Gastrocnemius medialis (tissue), 4 donors: ENCODE measurements at regions not wholly inside any gene's neighbourhood (a gene's known extent, or its start where the extent isn't known, plus 50 kb on each side); places are given as distances from the start of the nearest gene placed in this dataset.

Experiments used
- ATAC-seq, 2 donors: fragments of 150-250 bp; one replicate each; pipeline ENCODE4 v1.9.1; 2016
- DNase-seq, 2 donors: peaks; one replicate each; pipeline ENCODE4 v3.0.0-alpha.2; 2019
- H3K27ac ChIP-seq, 4 donors: fragments of 200-600 bp; sonication (generic); 1 replicate in 1 of 4; 2 replicates in 3 of 4; pipeline ENCODE4 v1.5.1; 2016 to 2018; ENCODE audit warnings: mild to moderate bottlenecking in 2 of 4, moderate library complexity in 1 of 4
- H3K27me3 ChIP-seq, 3 donors: fragments of 200-600 bp; sonication (generic) in 2 of 3; 1 replicate in 1 of 3; 2 replicates in 2 of 3; pipeline versions ENCODE4 v1.5.1 to v1.6.0; 2016 to 2019; ENCODE audit warnings: mild to moderate bottlenecking in 1 of 3, moderate library complexity in 1 of 3
- H3K36me3 ChIP-seq, 2 donors: fragments of 200-600 bp; sonication (generic) in 1 of 2; one replicate each; pipeline ENCODE4 v1.5.1; 2017 to 2018
- H3K4me1 ChIP-seq, 2 donors: fragments of 200-600 bp; sonication (generic) in 1 of 2; one replicate each; pipeline ENCODE4 v1.5.1; 2016 to 2017; ENCODE audit warnings: mild to moderate bottlenecking in 2 of 2
- H3K4me3 ChIP-seq, 4 donors: fragments of 200-600 bp; sonication (generic) in 3 of 4; 1 replicate in 1 of 4; 2 replicates in 3 of 4; pipeline ENCODE4 v1.5.1; 2016 to 2019; ENCODE audit warnings: mild to moderate bottlenecking in 2 of 4
- H3K9me3 ChIP-seq, 3 donors: fragments of 200-600 bp; sonication (generic) in 2 of 3; 1 replicate in 1 of 3; 2 replicates in 2 of 3; pipeline ENCODE4 v1.5.1; 2016 to 2019
- CTCF ChIP-seq, 5 experiments: fragments of 450-650 bp in 3 of 5; fragments of 200-600 bp in 2 of 5; sonication (generic) in 2 of 5; IDR thresholded peaks in 4 of 5; conservative IDR thresholded peaks in 1 of 5; 1 replicate in 4 of 5; 2 replicates in 1 of 5; pipeline ENCODE4 v1.5.1; 2016 to 2019; ENCODE audit warnings: antibody characterized with exemption in 5 of 5, mild to moderate bottlenecking in 3 of 5, moderate library complexity in 3 of 5
- POLR2A ChIP-seq, 2 donors: fragments of 450-650 bp; IDR thresholded peaks; one replicate each; pipeline ENCODE4 v1.6.1; 2017; ENCODE audit warnings: antibody characterized with exemption in 2 of 2, mild to moderate bottlenecking in 2 of 2, moderate library complexity in 2 of 2
- in situ Hi-C, 4 donors: fragments of 200-750 bp; cut with MboI; loops; one replicate each; pipeline versions ENCODE4 v1.15.0 to v1.8.0; 2017; ENCODE audit warnings: low sequenced_read_pairs in 4 of 4
- intact Hi-C: fragments of 100-400 bp; cut with DNase I; formaldehyde crosslinking; loops from one replicate; pipeline ENCODE4 v1.15.1; 2023; ENCODE audit warnings: low total_unique reads

- ATAC-seq (no peak), DNase-seq (no peak)
- intact Hi-C loops (no loop called here), in situ Hi-C loops (no loop called here)
- Histone ChIP-seq H3K9me3 (no peaks in the 10 kb centered on the region), H3K36me3 (no peaks in the 10 kb centered on the region), H3K27ac (no peak overlapping the region), H3K4me1 (no peaks in the 10 kb centered on the region), H3K27me3 (no peaks in the 10 kb centered on the region), H3K4me3 (no peak overlapping the region)
- TF ChIP-seq POLR2A (IDR thresholded peaks at IDR 0.05) (no peak), CTCF (IDR thresholded peaks at IDR 0.05 in 4 of 5, conservative IDR thresholded peaks at IDR 0.05 in 1 of 5) (no peak)
Measured at GRCh38 chr10:70978181-70978580, 89.8 kb upstream of the PCBD1 start.

GRCh38 chr10:70978816-70979480, 90.6 kb upstream of the PCBD1 start:
- Histone ChIP-seq H3K4me1 (no peaks in the 10 kb centered on the region), H3K27me3 (no peaks in the 10 kb centered on the region), H3K4me3 (no peak overlapping the region), H3K36me3 (no peaks in the 10 kb centered on the region), H3K27ac (no peak overlapping the region), H3K9me3 (no peaks in the 10 kb centered on the region)
- ATAC-seq (no peak), DNase-seq (no peak)
- intact Hi-C loops, result no loop called here
- TF ChIP-seq POLR2A (IDR thresholded peaks at IDR 0.05) (no peak), CTCF (IDR thresholded peaks at IDR 0.05 in 4 of 5, conservative IDR thresholded peaks at IDR 0.05 in 1 of 5) (no peak)
- in situ Hi-C loops, result no loop called here

DNA sequence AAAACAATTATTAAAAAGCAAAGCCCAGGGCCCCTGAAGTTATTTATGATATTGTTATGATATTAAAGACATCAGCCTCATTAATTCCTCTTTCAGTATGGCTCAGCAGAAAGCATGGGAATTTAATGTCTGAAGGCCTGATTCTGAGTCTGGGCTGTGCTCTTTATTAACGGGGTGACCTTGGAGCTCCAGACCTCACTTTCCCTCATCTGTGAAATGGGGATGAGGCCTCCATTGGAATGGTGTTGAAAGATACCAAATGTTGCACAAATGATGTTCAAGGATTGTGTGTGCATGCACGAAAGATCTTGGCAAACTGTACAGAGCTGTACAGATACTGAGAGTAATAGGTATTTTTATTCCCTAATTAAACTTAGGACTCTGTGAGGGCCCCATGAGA, 92.3 kb upstream of the PCBD1 start:
- peaks cover 0 to 3% of the 10 kb centered on the region in 2 donors for H3K4me1 ChIP-seq
- no peaks in the 10 kb centered on the region for H3K9me3 ChIP-seq
- H3K27ac ChIP-seq, result no peak overlapping the region
- TF ChIP-seq CTCF (IDR thresholded peaks at IDR 0.05 in 4 of 5, conservative IDR thresholded peaks at IDR 0.05 in 1 of 5), result no peak
- TF ChIP-seq POLR2A (IDR thresholded peaks at IDR 0.05), result no peak
- no peaks in the 10 kb centered on the region for H3K27me3 ChIP-seq
- no peak for DNase-seq
- no peak for ATAC-seq
- intact Hi-C loops (no loop called here), in situ Hi-C loops (no loop called here)
- no peaks in the 10 kb centered on the region for H3K36me3 ChIP-seq
- no peak overlapping the region for H3K4me3 ChIP-seq

DNA sequence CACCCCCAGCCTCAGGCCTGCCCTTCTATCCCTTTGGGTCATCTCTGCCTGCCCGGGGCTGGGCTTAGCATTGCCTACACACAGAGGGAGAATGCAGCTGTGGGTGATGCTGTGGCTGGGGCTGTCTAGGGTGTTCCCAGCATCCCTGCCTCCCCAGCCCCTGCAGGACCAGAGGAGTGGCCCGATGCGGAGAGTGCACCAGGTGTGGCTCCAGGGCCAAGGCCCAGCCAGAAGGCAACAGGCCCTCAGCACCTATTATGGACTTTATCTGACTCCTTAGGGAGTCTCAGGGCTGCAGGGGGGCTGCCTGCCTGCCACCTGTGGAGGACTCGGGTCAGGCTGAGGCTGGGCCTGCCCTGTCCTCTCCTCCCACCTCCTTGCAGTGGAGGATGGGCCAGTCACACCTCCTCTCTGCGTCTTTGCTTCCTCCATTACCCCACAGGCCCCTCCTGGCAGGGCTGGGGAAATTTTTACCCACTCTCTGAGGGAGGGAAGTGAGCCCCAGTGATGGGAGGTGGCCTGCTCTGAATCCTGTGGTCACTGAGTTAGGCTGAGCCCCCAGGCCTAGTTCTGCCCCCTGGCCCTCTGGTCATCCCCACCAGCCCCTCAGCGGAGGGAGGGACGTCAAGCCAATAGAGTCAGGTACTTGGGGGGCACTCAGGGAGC, 92.9 kb upstream of the PCBD1 start:
- no peak for ATAC-seq
- Histone ChIP-seq H3K9me3 (no peaks in the 10 kb centered on the region), H3K36me3 (no peaks in the 10 kb centered on the region), H3K4me3 (no peak overlapping the region), H3K27ac (no peak overlapping the region), H3K27me3 (no peaks in the 10 kb centered on the region), H3K4me1 (peaks cover 0 to 6% of the 10 kb centered on the region in 2 donors)
- intact Hi-C loops, result no loop called here
- TF ChIP-seq CTCF (IDR thresholded peaks at IDR 0.05 in 4 of 5, conservative IDR thresholded peaks at IDR 0.05 in 1 of 5), result no peak
- no peak for TF ChIP-seq POLR2A (IDR thresholded peaks at IDR 0.05)
- DNase-seq, result no peak
- in situ Hi-C loops, result no loop called here
